VCaP (cell line): ENCODE measurements at regions not wholly inside any gene's neighbourhood (a gene's known extent, or its start where the extent isn't known, plus 50 kb on each side); places are given as distances from the start of the nearest gene placed in this dataset.

Experiments
- H3K27ac ChIP-seq: fragments of 450-650 bp; 2 replicates; pipeline ENCODE4 v1.5.1; 2017
- TF ChIP-seq, protein P1 (sequence below): fragments of 450-650 bp; conservative IDR thresholded peaks from 2 replicates; pipeline ENCODE4 v1.5.1; 2017; ENCODE audit warnings: mild to moderate bottlenecking, moderate library complexity

GRCh38 chr12:58521796-58522195 lies 398.5 kb downstream of the LRIG3 start:
- no peak overlapping the region for H3K27ac ChIP-seq
- TF ChIP-seq, protein P1, sequence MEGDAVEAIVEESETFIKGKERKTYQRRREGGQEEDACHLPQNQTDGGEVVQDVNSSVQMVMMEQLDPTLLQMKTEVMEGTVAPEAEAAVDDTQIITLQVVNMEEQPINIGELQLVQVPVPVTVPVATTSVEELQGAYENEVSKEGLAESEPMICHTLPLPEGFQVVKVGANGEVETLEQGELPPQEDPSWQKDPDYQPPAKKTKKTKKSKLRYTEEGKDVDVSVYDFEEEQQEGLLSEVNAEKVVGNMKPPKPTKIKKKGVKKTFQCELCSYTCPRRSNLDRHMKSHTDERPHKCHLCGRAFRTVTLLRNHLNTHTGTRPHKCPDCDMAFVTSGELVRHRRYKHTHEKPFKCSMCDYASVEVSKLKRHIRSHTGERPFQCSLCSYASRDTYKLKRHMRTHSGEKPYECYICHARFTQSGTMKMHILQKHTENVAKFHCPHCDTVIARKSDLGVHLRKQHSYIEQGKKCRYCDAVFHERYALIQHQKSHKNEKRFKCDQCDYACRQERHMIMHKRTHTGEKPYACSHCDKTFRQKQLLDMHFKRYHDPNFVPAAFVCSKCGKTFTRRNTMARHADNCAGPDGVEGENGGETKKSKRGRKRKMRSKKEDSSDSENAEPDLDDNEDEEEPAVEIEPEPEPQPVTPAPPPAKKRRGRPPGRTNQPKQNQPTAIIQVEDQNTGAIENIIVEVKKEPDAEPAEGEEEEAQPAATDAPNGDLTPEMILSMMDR: no peak

- TF ChIP-seq, protein P1: no peak
- H3K27ac ChIP-seq: no peak overlapping the region
Measured at GRCh38 chr12:58523360-58523759, 396.9 kb downstream of the LRIG3 start.

DNA sequence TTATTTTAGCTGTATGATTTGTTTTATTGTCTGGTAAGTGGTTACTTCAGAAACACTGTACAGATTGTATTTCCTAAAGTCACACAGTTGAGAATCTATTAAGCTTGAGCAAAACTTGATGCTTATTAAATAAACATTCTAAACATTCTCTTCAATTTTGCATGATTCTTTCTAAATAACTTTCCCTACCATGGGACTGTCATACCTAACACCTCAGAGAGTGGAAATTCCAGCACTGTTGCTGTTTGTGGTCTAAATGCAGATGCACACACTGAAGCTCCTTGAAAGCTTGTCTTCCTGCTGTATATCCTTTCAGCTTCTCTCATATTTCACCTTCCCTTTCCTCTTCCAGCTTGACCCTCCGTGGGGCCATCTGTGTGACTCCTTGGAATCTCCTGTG lies 392.0 kb downstream of the LRIG3 start:
- TF ChIP-seq, protein P1: no peak
- H3K27ac ChIP-seq: no peak overlapping the region

DNA sequence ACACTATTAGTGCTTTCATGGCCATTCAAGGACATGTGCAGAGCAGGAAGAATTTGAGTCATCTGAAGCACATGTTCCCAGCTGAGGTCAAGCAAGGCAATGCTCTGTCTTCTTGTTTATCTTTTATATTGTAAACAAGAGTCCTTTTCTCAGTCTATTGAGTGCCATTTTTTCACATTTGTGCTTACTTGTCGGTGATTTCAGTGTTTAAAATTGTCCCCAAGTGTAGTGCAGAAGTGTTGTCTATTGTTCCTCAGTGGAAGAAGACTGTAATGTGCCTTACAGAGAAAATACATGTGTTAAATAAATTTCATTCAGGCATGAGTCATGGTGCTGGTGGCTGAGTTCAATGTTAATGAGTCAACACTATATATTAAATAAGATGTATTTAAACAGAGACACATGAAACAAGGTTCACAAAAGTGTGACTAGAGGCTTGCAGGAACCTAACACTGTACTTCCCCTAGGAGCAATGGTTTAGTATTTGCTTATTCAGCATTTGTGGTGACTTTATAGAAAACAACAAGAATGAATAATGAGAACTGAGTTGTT lies 391.1 kb downstream of the LRIG3 start:
- TF ChIP-seq, protein P1: no peak
- no peak overlapping the region for H3K27ac ChIP-seq

DNA sequence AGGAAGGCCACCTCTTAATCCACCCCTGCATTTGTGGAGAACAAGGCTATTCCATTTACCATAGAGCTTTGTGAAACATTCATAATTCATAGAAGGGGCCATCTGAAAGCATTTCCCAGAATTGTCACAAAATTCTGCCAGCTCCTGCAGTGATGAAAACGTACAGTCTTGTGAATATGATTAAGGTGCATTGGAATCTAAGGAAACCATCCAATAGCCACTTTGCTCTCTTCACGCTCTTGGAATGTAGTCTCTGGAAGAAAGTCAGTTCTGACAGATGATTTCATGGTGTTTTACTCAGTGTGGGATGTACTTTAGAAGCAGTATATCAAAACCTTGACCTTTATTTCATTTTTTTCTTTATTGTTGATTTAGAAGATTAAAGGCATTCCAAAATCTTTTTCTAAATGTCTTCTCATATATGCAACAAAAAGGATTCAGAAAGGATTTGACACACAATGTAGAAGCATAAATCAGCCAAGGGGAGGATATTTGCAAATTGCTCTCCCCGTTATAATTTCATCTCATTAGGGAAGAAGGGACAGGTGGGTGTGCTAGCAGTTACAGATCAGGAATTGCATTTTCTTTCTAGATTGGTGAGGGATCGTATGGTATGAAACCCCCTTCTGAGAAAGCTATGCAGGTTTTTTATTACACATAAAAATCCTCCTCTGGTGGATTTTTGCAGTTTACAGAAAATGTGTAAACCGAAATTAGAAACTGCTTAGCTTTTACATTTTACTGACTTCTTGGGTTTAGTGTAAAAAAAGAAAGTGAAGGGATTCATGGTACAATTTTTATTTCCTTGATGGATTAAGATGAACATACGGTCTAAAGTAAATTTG lies 390.2 kb downstream of the LRIG3 start:
- H3K27ac ChIP-seq: no peak overlapping the region
- TF ChIP-seq, protein P1: no peak

DNA sequence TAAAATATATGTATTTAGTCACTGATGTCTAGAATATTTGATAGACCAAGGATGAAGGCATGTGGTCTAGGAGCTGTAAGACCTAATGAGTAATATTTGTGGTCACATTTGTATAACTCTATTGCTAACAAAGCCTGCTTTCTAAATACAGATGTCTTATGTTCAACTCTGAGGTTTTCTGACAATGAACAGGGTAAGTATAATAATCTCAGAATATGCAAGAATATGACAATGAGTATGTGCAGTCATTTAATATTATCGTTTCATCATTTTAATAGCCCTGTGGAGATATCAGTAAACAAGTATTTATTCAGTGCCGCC lies 389.6 kb downstream of the LRIG3 start:
- TF ChIP-seq, protein P1: no peak
- no peak overlapping the region for H3K27ac ChIP-seq

GRCh38 chr12:58532855-58533608 lies 387.3 kb downstream of the LRIG3 start:
- TF ChIP-seq, protein P1: no peak
- no peak overlapping the region for H3K27ac ChIP-seq
